ELR (cell line): ENCODE measurements at regions not wholly inside any gene's neighbourhood (a gene's known extent, or its start where the extent isn't known, plus 50 kb on each side); places are given as distances from the start of the nearest gene placed in this dataset.
"Not testable (repeated sequence)": the region's sequence is repeated elsewhere in the genome, so short reads cannot be mapped to it uniquely, and the experiment has no call there.

ENCODE experiments used
- DNase-seq: peaks from one replicate; pipeline ENCODE4 v3.0.0-alpha.2; 2015; ENCODE audit warnings: low read depth

DNA sequence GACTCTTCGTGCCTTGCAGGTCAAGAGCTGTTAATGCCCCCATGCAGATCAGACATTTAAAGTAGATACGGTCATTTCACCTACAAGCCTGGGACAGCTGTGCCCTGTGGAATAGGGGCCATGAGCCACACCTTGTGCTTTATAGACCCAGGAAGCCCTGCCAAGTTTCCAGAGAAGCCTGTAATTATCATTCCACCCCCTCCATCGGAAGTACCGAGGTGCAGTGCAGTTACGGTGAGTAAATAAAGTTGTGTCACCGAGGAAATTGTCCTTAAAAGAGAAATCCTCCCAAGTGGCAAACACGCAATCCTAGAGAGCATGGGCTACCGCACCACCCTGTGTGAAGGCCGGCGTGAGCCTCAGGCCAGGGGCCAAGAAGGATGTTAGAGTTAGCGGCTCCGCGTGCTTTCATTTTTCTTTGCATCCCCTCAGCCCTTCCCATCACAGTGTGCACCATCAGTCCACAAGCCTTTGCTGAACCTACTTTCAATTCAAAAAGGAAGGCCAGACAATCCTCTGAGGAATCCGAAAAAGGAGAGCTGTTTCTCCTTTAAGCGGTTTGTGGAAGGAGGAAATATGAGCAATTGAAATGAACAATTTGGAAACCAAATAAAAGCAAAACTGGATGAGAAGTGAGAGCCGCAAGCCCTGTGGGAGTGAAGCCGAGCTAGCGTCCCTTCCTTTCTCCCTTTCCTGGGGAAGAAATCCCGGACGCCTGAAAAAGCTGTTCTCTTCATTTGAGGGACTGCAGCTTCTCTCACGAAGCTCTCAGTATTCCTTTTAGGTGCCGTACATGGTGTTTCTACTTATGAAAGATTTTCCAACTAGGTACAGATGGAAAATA lies 183.3 kb upstream of the PDE10A start:
- no peak for DNase-seq

DNA sequence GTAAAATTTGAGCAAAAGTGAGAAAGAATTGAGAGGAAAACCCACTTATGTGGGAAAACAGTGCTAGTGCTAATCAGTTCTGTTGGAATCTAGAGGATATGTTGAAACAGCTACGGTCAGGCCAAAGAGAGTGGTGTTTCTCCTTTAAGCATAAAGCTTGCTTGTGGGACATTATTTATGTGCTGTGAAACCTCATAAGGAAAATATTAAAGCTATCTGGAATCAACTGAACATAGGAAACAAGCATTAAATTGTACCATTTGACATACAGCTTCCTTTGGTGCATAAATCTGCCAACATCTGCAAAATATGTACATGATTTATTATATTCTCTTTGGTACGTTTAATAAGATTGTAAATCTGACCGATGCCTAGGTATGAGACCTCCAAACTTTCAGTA lies 182.5 kb upstream of the PDE10A start:
- DNase-seq, result no peak

- no peak for DNase-seq
Observed at GRCh38 chr6:165844801-165845364, 181.8 kb upstream of the PDE10A start.

DNA sequence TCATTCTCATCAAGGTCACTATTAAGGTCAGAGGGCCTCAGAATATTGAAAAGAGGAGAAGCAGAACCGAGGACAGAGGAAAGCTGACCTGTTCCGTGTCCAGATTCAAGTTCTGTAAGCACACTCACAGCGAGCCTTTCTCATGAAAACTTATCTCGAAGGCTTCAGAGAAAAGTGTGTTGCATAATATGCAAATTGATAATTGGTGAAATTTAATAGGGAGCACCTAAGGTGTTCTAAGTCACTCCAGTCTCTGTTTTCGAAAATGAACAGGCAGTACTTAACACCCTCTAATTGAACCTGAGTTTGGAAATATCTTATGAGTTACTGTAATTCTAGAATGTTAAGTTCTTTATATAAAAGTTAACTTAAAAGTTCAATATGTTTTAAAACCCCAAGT lies 181.2 kb upstream of the PDE10A start:
- no peak for DNase-seq

DNA sequence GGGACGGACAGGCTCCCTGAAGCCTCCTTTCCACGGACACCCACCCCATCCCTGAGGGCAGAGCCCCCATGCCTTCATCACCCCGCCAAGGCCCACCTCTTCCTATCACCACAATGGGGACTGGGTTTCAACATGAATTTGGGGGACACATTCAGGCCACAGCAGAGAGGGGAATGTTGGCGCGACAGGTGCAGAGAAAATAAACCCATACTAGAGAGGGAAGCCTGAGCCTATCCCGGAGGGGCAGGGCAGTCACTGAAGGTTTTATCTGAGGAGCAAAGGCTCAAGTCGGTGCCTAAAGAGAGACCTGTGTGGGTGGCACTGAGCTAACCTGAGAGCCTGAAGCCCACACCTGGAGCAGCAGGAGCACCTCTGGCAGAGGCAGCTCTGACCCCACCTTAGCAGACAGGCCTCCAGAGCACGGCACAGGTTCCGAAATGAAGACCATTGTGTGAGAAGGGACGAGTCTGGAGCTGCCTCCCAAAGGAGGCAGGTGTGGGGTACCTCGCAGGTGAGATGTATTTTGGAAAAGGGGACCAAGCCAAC lies 180.6 kb upstream of the PDE10A start:
- no peak for DNase-seq

DNA sequence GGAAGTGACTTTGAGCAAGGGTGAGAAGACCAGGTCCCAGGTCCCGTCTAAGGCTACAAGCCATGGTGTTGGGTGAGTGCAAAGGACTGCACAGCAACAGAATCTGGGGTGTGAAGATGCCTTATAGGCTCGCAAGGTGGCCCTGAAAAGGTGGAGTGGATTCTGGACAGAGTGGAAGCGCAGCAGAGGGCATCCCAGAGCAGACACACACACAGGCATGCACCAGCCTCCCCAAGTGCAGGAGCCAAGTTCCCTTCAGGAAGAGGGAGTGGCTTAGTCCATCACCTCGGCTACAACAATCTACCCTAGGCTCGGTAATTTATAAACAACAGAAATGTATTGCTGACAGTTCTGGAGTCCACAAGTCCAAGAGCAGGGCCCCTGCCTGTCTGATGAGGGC lies 180.1 kb upstream of the PDE10A start:
- no peak for DNase-seq

GRCh38 chr6:165842281-165842936 lies 179.4 kb upstream of the PDE10A start:
- DNase-seq, result no peak

- DNase-seq, result no peak
Observed at GRCh38 chr6:165841153-165841558, 178.1 kb upstream of the PDE10A start.

- no peak for DNase-seq
Observed at GRCh38 chr6:165837948-165838745, 175.1 kb upstream of the PDE10A start.

DNA sequence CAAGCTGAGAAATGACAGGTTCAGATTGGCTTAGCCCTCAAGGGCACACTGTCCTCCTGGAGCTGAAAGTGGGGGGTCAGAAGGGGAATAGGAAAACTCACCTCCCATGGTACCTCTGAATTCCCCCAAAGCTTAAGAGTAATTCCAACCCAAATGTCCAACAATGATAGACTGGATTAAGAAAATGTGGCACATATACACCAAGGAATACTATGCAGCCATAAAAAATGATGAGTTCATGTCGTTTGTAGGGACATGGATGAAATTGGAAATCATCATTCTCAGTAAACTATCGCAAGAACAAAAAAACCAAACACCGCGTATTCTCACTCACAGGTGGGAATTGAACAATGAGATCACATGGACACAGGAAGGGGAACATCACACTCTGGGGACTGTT lies 173.6 kb upstream of the PDE10A start:
- not testable (repeated sequence) for DNase-seq

- DNase-seq, result no peak
Observed at GRCh38 chr6:165835410-165835851, 172.4 kb upstream of the PDE10A start.

GRCh38 chr6:165834613-165835259 lies 171.7 kb upstream of the PDE10A start:
- no peak for DNase-seq

DNA sequence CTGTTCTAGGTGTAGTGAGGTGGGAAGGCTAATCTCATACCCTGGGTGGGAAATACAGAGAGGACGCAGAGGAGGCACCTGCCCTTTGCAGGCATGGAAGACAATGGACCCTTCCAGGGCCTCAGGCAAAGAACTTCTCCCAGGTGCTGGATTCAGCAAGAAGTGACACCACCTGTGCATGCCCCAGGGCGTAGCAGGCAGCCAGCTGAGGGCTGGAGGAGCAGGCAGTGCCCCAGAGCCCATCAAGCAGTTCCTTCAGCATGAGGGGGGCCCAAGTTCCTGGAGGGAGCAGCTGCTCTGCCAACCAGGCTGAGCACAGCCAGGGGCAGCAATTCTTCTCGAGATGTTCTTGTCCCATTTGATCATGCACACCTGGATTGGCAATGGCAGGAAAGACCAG lies 170.3 kb upstream of the PDE10A start:
- no peak for DNase-seq

- DNase-seq, result no peak
Observed at GRCh38 chr6:165831812-165832510, 168.9 kb upstream of the PDE10A start.

GRCh38 chr6:165830761-165831160 lies 167.7 kb upstream of the PDE10A start:
- no peak for DNase-seq

- no peak for DNase-seq
Observed at GRCh38 chr6:165829376-165829775, 166.3 kb upstream of the PDE10A start.

GRCh38 chr6:165827190-165827518 lies 164.1 kb upstream of the PDE10A start:
- no peak for DNase-seq

GRCh38 chr6:165826487-165827189 lies 163.6 kb upstream of the PDE10A start:
- DNase-seq, result no peak

DNA sequence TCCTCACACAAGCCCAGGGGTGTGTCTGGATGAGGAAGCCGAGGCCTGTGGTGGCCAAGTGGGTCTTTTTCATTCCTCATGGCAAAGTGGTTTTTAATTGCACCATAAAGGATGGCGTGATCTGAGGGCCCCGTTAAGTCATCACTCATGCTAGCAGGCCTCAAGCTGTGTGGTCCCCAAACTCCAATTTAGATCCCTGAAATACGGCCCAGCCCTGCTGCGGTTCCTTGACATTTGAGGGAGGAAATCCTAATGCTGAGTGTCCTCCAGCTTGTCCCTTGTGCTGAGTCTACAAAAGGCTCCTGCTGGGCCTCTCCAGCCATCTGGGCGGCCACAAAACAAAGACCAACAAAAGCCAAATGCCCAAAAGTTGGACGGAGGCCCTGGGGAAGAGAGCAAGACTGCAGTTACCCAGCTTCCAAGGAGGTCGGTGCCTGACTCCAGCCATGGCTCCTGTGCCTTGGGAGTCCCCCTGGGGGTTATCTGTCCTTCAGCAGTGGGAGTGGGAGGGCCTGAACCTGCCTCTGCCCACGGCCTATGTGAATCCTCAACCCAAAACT lies 162.3 kb upstream of the PDE10A start:
- DNase-seq, result no peak
